ENCODE measurements at regions not wholly inside any gene's neighbourhood (a gene's known extent, or its start where the extent isn't known, plus 50 kb on each side); places are given as distances from the start of the nearest gene placed in this dataset.

DNA sequence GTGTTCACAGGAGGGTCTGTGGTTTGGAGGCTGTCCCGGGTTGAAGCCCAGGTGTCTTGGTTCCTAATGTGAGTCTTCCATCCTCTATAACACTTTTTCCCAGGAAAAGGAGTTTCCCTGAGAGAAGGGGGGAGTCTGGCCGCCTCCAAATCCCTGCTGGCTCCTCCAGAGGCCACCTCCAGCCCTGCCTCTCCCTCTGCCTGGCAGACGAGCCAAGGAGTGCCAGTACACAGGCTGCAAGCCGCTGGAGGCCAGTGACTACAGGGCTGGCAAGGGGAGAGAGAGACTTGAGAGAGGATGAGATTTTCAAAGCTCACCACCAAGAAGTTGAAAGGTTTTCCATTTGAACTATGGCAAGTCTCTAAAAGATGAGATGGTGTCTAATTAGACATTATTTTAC lies 154.2 kb upstream of the ID2 start:
- H3K4me3 ChIP-seq (ENCODE audit: low read depth, low read length) = no peak overlapping the region
- DNase-seq (ENCODE audit: low read depth) = no peak
- no peak for TF ChIP-seq POLR2A (IDR thresholded peaks at IDR 0.05; ENCODE audit: extremely low read depth, insufficient read length)
- TF ChIP-seq, protein P1, sequence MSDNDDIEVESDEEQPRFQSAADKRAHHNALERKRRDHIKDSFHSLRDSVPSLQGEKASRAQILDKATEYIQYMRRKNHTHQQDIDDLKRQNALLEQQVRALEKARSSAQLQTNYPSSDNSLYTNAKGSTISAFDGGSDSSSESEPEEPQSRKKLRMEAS (IDR thresholded peaks at IDR 0.05; ENCODE audit: low read depth, low read length) = no peak

DNA sequence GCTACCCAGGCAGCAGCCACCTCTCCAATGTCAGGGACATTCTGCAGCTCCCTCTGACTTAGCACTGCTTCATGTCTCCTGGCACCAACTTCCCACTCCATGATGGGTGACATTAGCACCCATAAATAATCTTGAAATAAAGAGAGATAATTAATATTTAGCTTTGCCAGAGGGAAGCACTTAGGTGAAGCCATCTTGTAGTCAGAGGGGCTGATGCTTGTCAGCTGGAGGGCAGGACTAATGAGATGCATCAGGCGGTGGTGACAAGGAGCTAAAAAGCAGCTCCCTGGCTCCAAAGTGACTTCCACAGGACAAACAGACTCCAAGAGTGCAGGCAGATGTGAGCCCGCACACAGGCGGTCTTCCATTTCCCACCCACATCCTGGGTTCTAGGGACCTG lies 153.0 kb upstream of the ID2 start:
- no peak for DNase-seq (ENCODE audit: low read depth)
- no peak for TF ChIP-seq MYC (IDR thresholded peaks at IDR 0.05; ENCODE audit: low read depth, low read length)
- TF ChIP-seq, protein P2, sequence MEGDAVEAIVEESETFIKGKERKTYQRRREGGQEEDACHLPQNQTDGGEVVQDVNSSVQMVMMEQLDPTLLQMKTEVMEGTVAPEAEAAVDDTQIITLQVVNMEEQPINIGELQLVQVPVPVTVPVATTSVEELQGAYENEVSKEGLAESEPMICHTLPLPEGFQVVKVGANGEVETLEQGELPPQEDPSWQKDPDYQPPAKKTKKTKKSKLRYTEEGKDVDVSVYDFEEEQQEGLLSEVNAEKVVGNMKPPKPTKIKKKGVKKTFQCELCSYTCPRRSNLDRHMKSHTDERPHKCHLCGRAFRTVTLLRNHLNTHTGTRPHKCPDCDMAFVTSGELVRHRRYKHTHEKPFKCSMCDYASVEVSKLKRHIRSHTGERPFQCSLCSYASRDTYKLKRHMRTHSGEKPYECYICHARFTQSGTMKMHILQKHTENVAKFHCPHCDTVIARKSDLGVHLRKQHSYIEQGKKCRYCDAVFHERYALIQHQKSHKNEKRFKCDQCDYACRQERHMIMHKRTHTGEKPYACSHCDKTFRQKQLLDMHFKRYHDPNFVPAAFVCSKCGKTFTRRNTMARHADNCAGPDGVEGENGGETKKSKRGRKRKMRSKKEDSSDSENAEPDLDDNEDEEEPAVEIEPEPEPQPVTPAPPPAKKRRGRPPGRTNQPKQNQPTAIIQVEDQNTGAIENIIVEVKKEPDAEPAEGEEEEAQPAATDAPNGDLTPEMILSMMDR (IDR thresholded peaks at IDR 0.05; ENCODE audit: low read depth, low read length) = no peak
- no peak for TF ChIP-seq POLR2A (IDR thresholded peaks at IDR 0.05; ENCODE audit: extremely low read depth, insufficient read length)
- TF ChIP-seq, protein P1 (IDR thresholded peaks at IDR 0.05; ENCODE audit: low read depth, low read length) = no peak
- H3K4me3 ChIP-seq (ENCODE audit: low read depth, low read length) = no peak overlapping the region

DNA sequence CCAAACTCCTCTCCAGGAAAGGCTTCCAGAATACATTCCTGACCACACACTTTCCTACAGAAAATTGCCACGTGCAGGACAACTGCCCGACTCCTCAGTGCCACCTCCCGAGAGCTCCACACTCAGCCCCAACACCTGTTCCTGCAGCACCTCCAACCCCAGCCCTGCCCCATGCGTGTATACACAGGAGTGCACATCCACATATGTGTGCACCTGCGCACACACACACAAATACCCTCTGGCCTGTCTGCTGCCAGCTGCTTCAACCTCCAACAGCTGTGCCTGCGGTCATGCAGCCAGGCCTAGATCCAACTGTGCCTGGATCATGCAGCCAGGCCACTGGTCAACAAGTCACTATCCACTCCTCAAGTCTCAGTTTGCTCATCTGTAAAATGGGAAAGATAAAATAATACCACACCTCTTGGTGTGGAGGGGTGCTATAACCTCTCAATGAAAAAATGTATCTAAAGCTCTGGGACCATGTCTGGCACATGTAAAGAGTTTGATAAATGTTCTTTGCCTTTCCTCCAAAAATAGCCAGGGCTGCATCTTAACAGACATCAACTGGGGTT lies 152.1 kb upstream of the ID2 start:
- H3K4me3 ChIP-seq (ENCODE audit: low read depth, low read length) = no peak overlapping the region
- TF ChIP-seq, protein P2 (IDR thresholded peaks at IDR 0.05; ENCODE audit: low read depth, low read length) = no peak
- TF ChIP-seq, protein P1 (IDR thresholded peaks at IDR 0.05; ENCODE audit: low read depth, low read length) = no peak
- no peak for TF ChIP-seq MYC (IDR thresholded peaks at IDR 0.05; ENCODE audit: low read depth, low read length)
- no peak for TF ChIP-seq POLR2A (IDR thresholded peaks at IDR 0.05; ENCODE audit: extremely low read depth, insufficient read length)
- no peak for DNase-seq (ENCODE audit: low read depth)

DNA sequence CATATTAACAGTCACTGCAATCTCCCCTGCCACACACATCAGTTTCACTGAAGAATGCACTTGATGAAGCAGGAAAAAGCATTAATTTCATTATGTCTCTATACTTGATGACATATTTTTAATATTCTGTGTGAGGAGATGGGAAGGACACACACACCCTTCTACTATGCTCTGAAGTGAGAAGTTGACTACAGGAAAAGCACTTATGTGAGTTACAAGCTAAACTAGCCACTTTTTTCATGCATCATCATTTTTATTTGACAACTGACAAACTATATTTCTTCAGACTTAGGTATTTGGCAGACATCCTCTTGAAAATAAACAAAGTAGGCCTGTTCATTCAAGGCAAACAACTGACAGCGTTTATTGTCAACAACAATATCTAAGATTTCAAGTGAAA lies 150.4 kb upstream of the ID2 start:
- DNase-seq (ENCODE audit: low read depth) = no peak
- no peak overlapping the region for H3K4me3 ChIP-seq (ENCODE audit: low read depth, low read length)
- no peak for TF ChIP-seq POLR2A (IDR thresholded peaks at IDR 0.05; ENCODE audit: extremely low read depth, insufficient read length)
- TF ChIP-seq, protein P2 (IDR thresholded peaks at IDR 0.05; ENCODE audit: low read depth, low read length) = no peak
- TF ChIP-seq MYC (IDR thresholded peaks at IDR 0.05; ENCODE audit: low read depth, low read length) = no peak
- TF ChIP-seq, protein P1 (IDR thresholded peaks at IDR 0.05; ENCODE audit: low read depth, low read length) = no peak

DNA sequence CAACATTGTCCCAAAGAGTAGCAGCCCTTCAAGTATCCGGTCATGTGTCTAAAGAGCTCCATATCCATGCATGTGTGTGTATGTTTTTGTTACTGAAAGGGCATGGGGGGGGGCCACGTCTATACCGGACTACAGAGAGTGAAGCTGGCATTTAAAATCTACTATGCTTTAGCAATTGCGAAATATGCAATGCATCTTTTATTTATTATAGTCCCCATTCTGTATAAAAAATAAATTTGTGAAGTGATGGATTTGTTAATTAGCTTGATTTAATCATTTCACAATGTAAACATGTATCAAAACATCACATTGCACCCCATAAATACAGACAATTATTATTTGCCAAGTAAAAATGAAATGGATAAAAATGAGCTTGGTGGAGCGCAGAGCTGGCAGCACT lies 149.4 kb upstream of the ID2 start:
- H3K4me3 ChIP-seq (ENCODE audit: low read depth, low read length) = no peak overlapping the region
- TF ChIP-seq POLR2A (IDR thresholded peaks at IDR 0.05; ENCODE audit: extremely low read depth, insufficient read length) (no peak), MYC (IDR thresholded peaks at IDR 0.05; ENCODE audit: low read depth, low read length) (no peak)
- TF ChIP-seq, protein P2 (IDR thresholded peaks at IDR 0.05; ENCODE audit: low read depth, low read length) = no peak
- TF ChIP-seq, protein P1 (IDR thresholded peaks at IDR 0.05; ENCODE audit: low read depth, low read length) = no peak
- no peak for DNase-seq (ENCODE audit: low read depth)

DNA sequence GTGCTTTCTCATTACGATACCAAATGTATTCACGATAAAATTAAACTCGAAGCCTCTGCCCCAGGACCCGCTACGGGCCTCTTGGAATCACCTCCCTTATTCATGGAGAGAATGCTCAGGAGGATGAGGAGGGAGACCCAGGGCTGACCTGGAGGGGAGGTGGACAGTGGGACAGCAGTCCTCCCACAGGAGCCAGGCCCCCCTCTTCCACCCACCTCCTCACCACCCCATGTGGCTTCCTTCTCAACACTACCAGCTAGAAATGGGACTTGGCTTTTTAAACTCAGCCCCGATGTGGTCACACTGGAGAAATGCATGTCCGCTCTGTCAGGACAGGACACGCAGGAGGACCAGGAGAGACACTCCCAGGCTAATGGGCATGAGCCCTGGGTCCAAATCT lies 147.9 kb upstream of the ID2 start:
- no peak for TF ChIP-seq POLR2A (IDR thresholded peaks at IDR 0.05; ENCODE audit: extremely low read depth, insufficient read length)
- TF ChIP-seq, protein P1 (IDR thresholded peaks at IDR 0.05; ENCODE audit: low read depth, low read length) = no peak
- no peak for TF ChIP-seq MYC (IDR thresholded peaks at IDR 0.05; ENCODE audit: low read depth, low read length)
- TF ChIP-seq, protein P2 (IDR thresholded peaks at IDR 0.05; ENCODE audit: low read depth, low read length) = no peak
- DNase-seq (ENCODE audit: low read depth) = no peak
- no peak overlapping the region for H3K4me3 ChIP-seq (ENCODE audit: low read depth, low read length)

Measured in NB4 (cell line).